HL-60/S4 (cell line): ENCODE measurements at regions not wholly inside any gene's neighbourhood (a gene's known extent, or its start where the extent isn't known, plus 50 kb on each side); places are given as distances from the start of the nearest gene placed in this dataset.

Experiments used
- in situ Hi-C: fragments of 300-500 bp; cut with MboI; formaldehyde crosslinking; loops from 2 replicates; pipeline ENCODE4 v1.14.3; 2022; ENCODE audit warnings: low sequenced_read_pairs

- in situ Hi-C loops = no loop called here
These were observed 548.0 kb upstream of the SEMA3D start for GRCh38 chr7:85734823-85735222.

GRCh38 chr7:85733169-85733915 is 546.5 kb upstream of the SEMA3D start:
- in situ Hi-C loops = no loop called here

GRCh38 chr7:85730012-85730411 is 543.2 kb upstream of the SEMA3D start:
- in situ Hi-C loops = no loop called here

- in situ Hi-C loops = no loop called here
These were observed 538.2 kb upstream of the SEMA3D start for GRCh38 chr7:85725026-85725425.

GRCh38 chr7:85719981-85720953 is 533.4 kb upstream of the SEMA3D start:
- in situ Hi-C loops = no loop called here

GRCh38 chr7:85716353-85716752 is 529.5 kb upstream of the SEMA3D start:
- in situ Hi-C loops = no loop called here

GRCh38 chr7:85714951-85715350 is 528.1 kb upstream of the SEMA3D start:
- in situ Hi-C loops = no loop called here

GRCh38 chr7:85714043-85714578 is 527.3 kb upstream of the SEMA3D start:
- in situ Hi-C loops = no loop called here

GRCh38 chr7:85713171-85713570 is 526.3 kb upstream of the SEMA3D start:
- in situ Hi-C loops = no loop called here

GRCh38 chr7:85711894-85712293 is 525.0 kb upstream of the SEMA3D start:
- in situ Hi-C loops = no loop called here

GRCh38 chr7:85710960-85711359 is 524.1 kb upstream of the SEMA3D start:
- in situ Hi-C loops = no loop called here

- in situ Hi-C loops = no loop called here
These were observed 521.4 kb upstream of the SEMA3D start for GRCh38 chr7:85708221-85708620.

- in situ Hi-C loops = no loop called here
These were observed 518.2 kb upstream of the SEMA3D start for GRCh38 chr7:85705076-85705475.

GRCh38 chr7:85703251-85704010 is 516.6 kb upstream of the SEMA3D start:
- in situ Hi-C loops = no loop called here

GRCh38 chr7:85702348-85702747 is 515.5 kb upstream of the SEMA3D start:
- in situ Hi-C loops = no loop called here

GRCh38 chr7:85699482-85699881 is 512.6 kb upstream of the SEMA3D start:
- in situ Hi-C loops = no loop called here

- in situ Hi-C loops = no loop called here
These were observed 508.7 kb upstream of the SEMA3D start for GRCh38 chr7:85695533-85695932.

GRCh38 chr7:85695041-85695440 is 508.2 kb upstream of the SEMA3D start:
- in situ Hi-C loops = no loop called here

GRCh38 chr7:85693326-85693725 is 506.5 kb upstream of the SEMA3D start:
- in situ Hi-C loops = no loop called here

- in situ Hi-C loops = no loop called here
These were observed 501.9 kb upstream of the SEMA3D start for GRCh38 chr7:85688712-85689111.
